Hepatocyte (in vitro differentiated cells): ENCODE measurements at regions not wholly inside any gene's neighbourhood (a gene's known extent, or its start where the extent isn't known, plus 50 kb on each side); places are given as distances from the start of the nearest gene placed in this dataset.

ENCODE experiments used
- CTCF ChIP-seq: fragments of 200-600 bp; sonication (generic); IDR thresholded peaks from 2 replicates; pipeline ENCODE4 v1.5.1; 2016; ENCODE audit warnings: antibody characterized with exemption, mild to moderate bottlenecking; ENCODE audit not compliant: poor library complexity
- EZH2phosphoT487 ChIP-seq: fragments of 200-600 bp; sonication (generic); IDR thresholded peaks from one replicate; pipeline ENCODE4 v1.6.1; 2018; ENCODE audit warnings: antibody characterized with exemption, mild to moderate bottlenecking, low read depth, moderate library complexity; ENCODE audit not compliant: unreplicated experiment, severe bottlenecking

- TF ChIP-seq CTCF = no peak
- no peak for TF ChIP-seq EZH2phosphoT487
These were observed 124.2 kb upstream of the PTPN1 start for GRCh38 chr20:50385733-50386640.
